OCI-LY7 (cell line): ENCODE measurements at regions not wholly inside any gene's neighbourhood (a gene's known extent, or its start where the extent isn't known, plus 50 kb on each side); places are given as distances from the start of the nearest gene placed in this dataset.
"Not testable (repeated sequence)": the region's sequence is repeated elsewhere in the genome, so short reads cannot be mapped to it uniquely, and the experiment has no call there.

Source experiments
- BruUV-seq: library from RNA; stranded (reverse); fragments of 400-500 nt; replicated peaks from 2 replicates; lab custom pipeline; 2021; lab: Mats Ljungman, UMichigan
- CTCF ChIA-PET: fragments of 300-600 bp; sonication (Branson Sonifier 250); formaldehyde crosslinking; loops from one replicate; lab custom pipeline; 2022; ENCODE audit warnings: antibody characterized with exemption; ENCODE audit not compliant: unreplicated experiment; lab: Charles Lee
- POLR2A ChIA-PET: fragments of 300-600 bp; sonication (Branson Sonifier 250); formaldehyde crosslinking; loops from one replicate; lab custom pipeline; 2022; ENCODE audit warnings: antibody characterized with exemption; lab: Charles Lee
- DNase-seq: peaks from one replicate; pipeline ENCODE4 v3.0.0-alpha.2; 2015; ENCODE audit warnings: low spot score
- H2AFZ ChIP-seq: fragments of 200-600 bp; sonication (generic), shearing (Covaris generic); 2 replicates; pipeline ENCODE4 v1.6.1; 2014; ENCODE audit warnings: mild to moderate bottlenecking, antibody characterized with exemption, low read length, moderate library complexity
- H3K27ac ChIP-seq: fragments of 200-600 bp; sonication (generic); 2 replicates; pipeline ENCODE4 v1.5.1; 2014; ENCODE audit warnings: mixed run types, low read depth, mild to moderate bottlenecking, moderate library complexity, low read length, inconsistent platforms; ENCODE audit not compliant: poor library complexity, severe bottlenecking
- H3K36me3 ChIP-seq: fragments of 200-600 bp; sonication (generic); 2 replicates; pipeline ENCODE4 v1.6.1; 2014; ENCODE audit warnings: mild to moderate bottlenecking, antibody characterized with exemption, low read length, moderate library complexity, mixed read lengths; ENCODE audit not compliant: insufficient read depth
- H3K4me1 ChIP-seq: fragments of 200-600 bp; sonication (generic); 2 replicates; pipeline ENCODE4 v1.5.1; 2014; ENCODE audit warnings: mild to moderate bottlenecking, low read length; ENCODE audit not compliant: insufficient read depth, poor library complexity, severe bottlenecking
- H3K4me2 ChIP-seq: fragments of 200-600 bp; sonication (generic); 2 replicates; pipeline ENCODE4 v1.6.1; 2014; ENCODE audit warnings: mild to moderate bottlenecking, low read length
- H3K4me3 ChIP-seq: fragments of 200-600 bp; sonication (generic); 2 replicates; pipeline ENCODE4 v1.5.1; 2014; ENCODE audit warnings: mild to moderate bottlenecking, low read depth, low read length; ENCODE audit not compliant: poor library complexity, severe bottlenecking
- H3K79me2 ChIP-seq: fragments of 200-600 bp; sonication (generic); 2 replicates; pipeline ENCODE4 v1.6.1; 2016; ENCODE audit warnings: low read depth, mild to moderate bottlenecking, low read length, moderate library complexity, mixed read lengths; ENCODE audit not compliant: insufficient read depth
- H3K9me2 ChIP-seq: fragments of 200-600 bp; sonication (generic); 2 replicates; pipeline ENCODE4 v1.6.1; 2016; ENCODE audit warnings: mild to moderate bottlenecking, low read length, mixed read lengths; ENCODE audit not compliant: insufficient read depth
- H3K9me3 ChIP-seq: fragments of 200-600 bp; sonication (generic); 2 replicates; pipeline ENCODE4 v1.6.1; 2014; ENCODE audit warnings: mild to moderate bottlenecking, mixed run types, low read length, mixed read lengths
- H4K20me1 ChIP-seq: fragments of 200-600 bp; sonication (generic); 2 replicates; pipeline ENCODE4 v1.6.1; 2014; ENCODE audit warnings: mild to moderate bottlenecking, antibody characterized with exemption, low read length, moderate library complexity, mixed read lengths; ENCODE audit not compliant: insufficient read depth
- EZH2phosphoT487 ChIP-seq: fragments of 200-600 bp; sonication (generic); IDR thresholded peaks from 2 replicates; pipeline ENCODE4 v1.6.1; 2018; ENCODE audit warnings: low read depth, borderline replicate concordance, mild to moderate bottlenecking, mixed run types, antibody characterized with exemption, low read length, moderate library complexity, mixed read lengths
- intact Hi-C: fragments of 100-400 bp; cut with micrococcal nuclease; formaldehyde crosslinking; loops from one replicate; pipeline ENCODE4 v1.10.0; 2022; ENCODE audit not compliant: unreplicated experiment
- TF ChIP-seq, protein P1 (sequence below): fragments of 200-600 bp; sonication (generic); conservative IDR thresholded peaks from 2 replicates; pipeline ENCODE4 v1.5.1; 2014; ENCODE audit warnings: mild to moderate bottlenecking, antibody characterized with exemption, low read length, moderate library complexity, mixed read lengths

DNA sequence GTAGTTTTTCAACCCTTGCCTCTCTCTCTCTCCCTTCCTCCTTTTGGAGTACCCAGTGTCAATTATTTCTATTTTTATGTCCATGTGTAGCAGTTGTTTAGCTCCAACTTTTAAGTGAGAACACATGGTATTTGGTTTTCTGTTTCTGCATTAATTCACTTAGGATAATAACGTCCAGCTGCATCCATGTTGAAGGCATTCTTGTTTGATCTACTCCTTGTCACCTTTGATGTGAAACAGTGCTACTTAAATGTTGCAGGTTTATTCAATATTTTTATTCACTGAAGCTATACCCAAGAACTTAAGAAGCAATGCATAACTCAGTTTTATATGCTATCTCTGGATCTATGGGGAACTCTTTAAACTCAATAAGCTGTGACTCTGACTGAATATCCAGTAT lies 465.2 kb upstream of the ADGRB3 start:
- Histone ChIP-seq H3K4me2 (no peak overlapping the region), H4K20me1 (no peaks in the 10 kb centered on the region), H3K27ac (no peak overlapping the region), H3K79me2 (no peaks in the 10 kb centered on the region), H3K4me1 (no peaks in the 10 kb centered on the region), H3K9me3 (no peaks in the 10 kb centered on the region), H2AFZ (no peak overlapping the region), H3K9me2 (no peaks in the 10 kb centered on the region), H3K4me3 (no peak overlapping the region), H3K36me3 (no peaks in the 10 kb centered on the region)
- CTCF ChIA-PET, result no interaction called here
- TF ChIP-seq EZH2phosphoT487, result no peak
- TF ChIP-seq, protein P1, sequence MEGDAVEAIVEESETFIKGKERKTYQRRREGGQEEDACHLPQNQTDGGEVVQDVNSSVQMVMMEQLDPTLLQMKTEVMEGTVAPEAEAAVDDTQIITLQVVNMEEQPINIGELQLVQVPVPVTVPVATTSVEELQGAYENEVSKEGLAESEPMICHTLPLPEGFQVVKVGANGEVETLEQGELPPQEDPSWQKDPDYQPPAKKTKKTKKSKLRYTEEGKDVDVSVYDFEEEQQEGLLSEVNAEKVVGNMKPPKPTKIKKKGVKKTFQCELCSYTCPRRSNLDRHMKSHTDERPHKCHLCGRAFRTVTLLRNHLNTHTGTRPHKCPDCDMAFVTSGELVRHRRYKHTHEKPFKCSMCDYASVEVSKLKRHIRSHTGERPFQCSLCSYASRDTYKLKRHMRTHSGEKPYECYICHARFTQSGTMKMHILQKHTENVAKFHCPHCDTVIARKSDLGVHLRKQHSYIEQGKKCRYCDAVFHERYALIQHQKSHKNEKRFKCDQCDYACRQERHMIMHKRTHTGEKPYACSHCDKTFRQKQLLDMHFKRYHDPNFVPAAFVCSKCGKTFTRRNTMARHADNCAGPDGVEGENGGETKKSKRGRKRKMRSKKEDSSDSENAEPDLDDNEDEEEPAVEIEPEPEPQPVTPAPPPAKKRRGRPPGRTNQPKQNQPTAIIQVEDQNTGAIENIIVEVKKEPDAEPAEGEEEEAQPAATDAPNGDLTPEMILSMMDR, result no peak
- intact Hi-C loops, result no loop called here
- no TSS peak for BruUV-seq
- no peak for DNase-seq
- POLR2A ChIA-PET, result interaction anchor here (0.6 to 0.8 kb wide), 2 partner anchors 135 to 523 kb away, joined by 3 to 5 read pairs; no protein-coding TSS in a partner anchor

DNA sequence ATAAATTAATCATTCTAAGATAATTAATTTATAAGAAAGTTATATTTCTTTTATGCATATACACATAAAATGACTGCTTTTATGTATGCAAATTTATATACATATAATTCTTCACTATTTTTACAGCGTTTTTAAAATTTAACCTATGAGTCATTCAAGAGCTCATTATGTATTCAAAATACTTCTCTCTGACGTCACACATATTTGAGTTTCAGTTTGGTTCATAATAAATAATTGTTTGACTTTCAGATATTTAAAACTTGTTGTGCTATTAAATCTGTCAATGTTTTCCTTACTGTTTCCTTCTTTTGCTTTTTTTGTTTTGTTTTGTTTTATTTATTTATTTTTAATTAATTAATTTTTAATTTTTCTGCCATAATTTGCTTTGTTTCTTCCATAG lies 467.5 kb upstream of the ADGRB3 start:
- Histone ChIP-seq H3K4me1 (no peaks in the 10 kb centered on the region), H2AFZ (no peak overlapping the region), H3K9me3 (no peaks in the 10 kb centered on the region), H3K4me3 (no peak overlapping the region), H3K4me2 (no peak overlapping the region), H3K27ac (no peak overlapping the region), H4K20me1 (no peaks in the 10 kb centered on the region), H3K36me3 (no peaks in the 10 kb centered on the region), H3K9me2 (no peaks in the 10 kb centered on the region), H3K79me2 (no peaks in the 10 kb centered on the region)
- TF ChIP-seq EZH2phosphoT487, result no peak
- TF ChIP-seq, protein P1, result no peak
- no peak for DNase-seq
- ChIA-PET POLR2A (interaction anchor here (0.6 kb wide), 2 partner anchors 712 to 1797 kb away, joined by 3 to 4 read pairs; no protein-coding TSS in a partner anchor), CTCF (no interaction called here)
- no TSS peak for BruUV-seq
- intact Hi-C loops, result no loop called here

DNA sequence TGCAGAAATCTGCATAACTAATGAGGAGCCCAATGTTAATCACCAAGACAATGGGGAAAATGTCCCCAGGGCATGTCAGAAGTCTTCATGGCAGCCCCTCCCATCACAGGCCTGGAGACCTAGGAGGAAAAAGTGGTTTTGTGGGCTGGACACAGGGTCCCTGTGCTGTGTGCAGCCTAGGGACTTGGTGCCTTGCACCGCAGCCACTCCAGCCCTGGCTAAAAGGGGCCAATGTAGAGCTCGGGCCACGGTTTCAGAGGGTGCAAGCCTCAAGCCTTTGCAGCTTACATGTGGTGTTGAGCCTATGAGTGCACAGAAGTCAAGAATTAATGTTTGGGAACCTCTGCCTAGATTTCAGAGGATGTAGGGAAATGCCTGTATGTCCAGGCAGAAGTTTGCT lies 474.3 kb upstream of the ADGRB3 start:
- BruUV-seq, H3K9me2 ChIP-seq, POLR2A ChIA-PET, H3K27ac ChIP-seq, CTCF ChIA-PET, H3K79me2 ChIP-seq, H2AFZ ChIP-seq, intact Hi-C loops, H3K4me2 ChIP-seq, H3K36me3 ChIP-seq, DNase-seq, H3K4me1 ChIP-seq, H3K9me3 ChIP-seq, H4K20me1 ChIP-seq, H3K4me3 ChIP-seq: not testable (repeated sequence)
